Osteoblast (primary cell): ENCODE measurements at regions not wholly inside any gene's neighbourhood (a gene's known extent, or its start where the extent isn't known, plus 50 kb on each side); places are given as distances from the start of the nearest gene placed in this dataset.

Experiments
- DNase-seq: peaks from one replicate; pipeline ENCODE4 v3.0.0; 2011; ENCODE audit warnings: low spot score, mixed read lengths; ENCODE audit not compliant: insufficient read length; ENCODE audit errors: missing footprints
- H2AFZ ChIP-seq: 2 replicates; pipeline ENCODE4 v1.6.0; 2011; ENCODE audit warnings: mild to moderate bottlenecking, low read length
- H3K27ac ChIP-seq: 2 replicates; pipeline ENCODE4 v1.5.1; 2011; ENCODE audit warnings: mild to moderate bottlenecking, low read depth, low read length, moderate library complexity
- H3K27me3 ChIP-seq: 2 replicates; pipeline ENCODE4 v1.6.0; 2012; ENCODE audit warnings: mild to moderate bottlenecking, control low read depth, inconsistent platforms, low read length, moderate library complexity; ENCODE audit not compliant: insufficient read depth
- H3K36me3 ChIP-seq: 2 replicates; pipeline ENCODE4 v1.5.1; 2011; ENCODE audit warnings: mild to moderate bottlenecking, low read length, control low read depth, moderate library complexity; ENCODE audit not compliant: insufficient read depth
- H3K4me1 ChIP-seq: 2 replicates; pipeline ENCODE4 v1.5.1; 2011; ENCODE audit warnings: mild to moderate bottlenecking, low read length, control low read depth, moderate library complexity; ENCODE audit not compliant: insufficient read depth
- H3K4me2 ChIP-seq: 2 replicates; pipeline ENCODE4 v1.6.0; 2011; ENCODE audit warnings: mild to moderate bottlenecking, low read length; ENCODE audit not compliant: insufficient read depth
- H3K4me3 ChIP-seq: fragments of 200-600 bp; sonication (generic); 3 replicates; pipeline ENCODE4 v1.5.1; 2012; ENCODE audit warnings: mild to moderate bottlenecking, low read length, inconsistent platforms; ENCODE audit not compliant: insufficient read depth
- H3K79me2 ChIP-seq: 2 replicates; pipeline ENCODE4 v1.6.0; 2012; ENCODE audit warnings: mild to moderate bottlenecking, low read length, control low read depth, inconsistent platforms; ENCODE audit not compliant: insufficient read depth
- H3K9me3 ChIP-seq: 2 replicates; pipeline ENCODE4 v1.5.1; 2011; ENCODE audit warnings: low read depth, low read length, control low read depth
- H4K20me1 ChIP-seq: 2 replicates; pipeline ENCODE4 v1.6.0; 2012; ENCODE audit warnings: mild to moderate bottlenecking, low read length, control low read depth; ENCODE audit not compliant: insufficient read depth
- TF ChIP-seq, protein P1 (sequence below): IDR thresholded peaks from 2 replicates; pipeline ENCODE4 v1.5.1; 2011; ENCODE audit warnings: mild to moderate bottlenecking, low read depth, low read length, moderate library complexity; ENCODE audit errors: extremely low read depth

DNA sequence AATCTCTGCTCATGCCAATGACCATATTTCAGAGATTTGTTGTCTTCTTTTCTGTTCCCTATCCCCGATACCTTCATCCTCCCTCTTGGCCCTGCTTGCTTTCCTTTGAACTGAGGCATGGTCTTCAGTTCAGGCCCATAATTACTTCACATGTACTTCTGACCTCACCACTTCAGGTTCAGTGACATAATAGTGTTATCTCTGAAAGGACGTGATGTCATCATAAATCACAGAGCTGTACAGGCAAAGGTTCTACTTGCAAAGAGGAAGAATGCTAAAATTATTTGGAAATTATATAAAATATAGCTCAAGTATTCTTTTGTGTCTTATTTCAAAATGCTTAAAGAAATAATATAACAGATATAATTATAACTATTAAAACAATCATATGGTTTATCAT lies 230.3 kb upstream of the ESRRG start:
- no peaks in the 10 kb centered on the region for H4K20me1 ChIP-seq
- H3K4me2 ChIP-seq: no peak overlapping the region
- H3K79me2 ChIP-seq: no peaks in the 10 kb centered on the region
- H3K9me3 ChIP-seq: no peaks in the 10 kb centered on the region
- no peak overlapping the region for H2AFZ ChIP-seq
- no peaks in the 10 kb centered on the region for H3K36me3 ChIP-seq
- TF ChIP-seq, protein P1, sequence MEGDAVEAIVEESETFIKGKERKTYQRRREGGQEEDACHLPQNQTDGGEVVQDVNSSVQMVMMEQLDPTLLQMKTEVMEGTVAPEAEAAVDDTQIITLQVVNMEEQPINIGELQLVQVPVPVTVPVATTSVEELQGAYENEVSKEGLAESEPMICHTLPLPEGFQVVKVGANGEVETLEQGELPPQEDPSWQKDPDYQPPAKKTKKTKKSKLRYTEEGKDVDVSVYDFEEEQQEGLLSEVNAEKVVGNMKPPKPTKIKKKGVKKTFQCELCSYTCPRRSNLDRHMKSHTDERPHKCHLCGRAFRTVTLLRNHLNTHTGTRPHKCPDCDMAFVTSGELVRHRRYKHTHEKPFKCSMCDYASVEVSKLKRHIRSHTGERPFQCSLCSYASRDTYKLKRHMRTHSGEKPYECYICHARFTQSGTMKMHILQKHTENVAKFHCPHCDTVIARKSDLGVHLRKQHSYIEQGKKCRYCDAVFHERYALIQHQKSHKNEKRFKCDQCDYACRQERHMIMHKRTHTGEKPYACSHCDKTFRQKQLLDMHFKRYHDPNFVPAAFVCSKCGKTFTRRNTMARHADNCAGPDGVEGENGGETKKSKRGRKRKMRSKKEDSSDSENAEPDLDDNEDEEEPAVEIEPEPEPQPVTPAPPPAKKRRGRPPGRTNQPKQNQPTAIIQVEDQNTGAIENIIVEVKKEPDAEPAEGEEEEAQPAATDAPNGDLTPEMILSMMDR: no peak
- H3K4me3 ChIP-seq: no peak overlapping the region
- H3K27ac ChIP-seq: no peak overlapping the region
- H3K4me1 ChIP-seq: no peaks in the 10 kb centered on the region
- no peaks in the 10 kb centered on the region for H3K27me3 ChIP-seq
- no peak for DNase-seq

DNA sequence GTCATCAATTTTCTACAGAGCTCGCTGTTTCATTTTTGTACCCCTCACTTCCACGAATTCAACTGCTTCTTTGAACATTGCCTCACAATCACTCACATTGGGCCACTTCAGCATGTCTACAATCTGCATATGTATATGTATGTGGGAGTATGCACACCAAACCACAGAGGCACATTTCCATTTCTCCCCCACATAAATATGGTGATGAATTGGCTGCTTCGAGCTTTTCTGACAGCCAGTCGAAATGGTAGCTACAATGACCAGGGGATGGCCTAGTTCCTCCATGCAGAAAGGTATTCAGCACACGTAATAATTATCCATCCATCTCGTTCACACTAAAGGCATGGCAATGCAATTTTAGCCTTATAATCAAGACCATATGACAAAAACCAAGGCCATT lies 229.6 kb upstream of the ESRRG start:
- no peaks in the 10 kb centered on the region for H3K9me3 ChIP-seq
- H3K27me3 ChIP-seq: no peaks in the 10 kb centered on the region
- no peak for DNase-seq
- H3K4me3 ChIP-seq: no peak overlapping the region
- H3K36me3 ChIP-seq: no peaks in the 10 kb centered on the region
- no peaks in the 10 kb centered on the region for H3K4me1 ChIP-seq
- no peaks in the 10 kb centered on the region for H3K79me2 ChIP-seq
- no peak overlapping the region for H3K4me2 ChIP-seq
- H3K27ac ChIP-seq: no peak overlapping the region
- H2AFZ ChIP-seq: no peak overlapping the region
- TF ChIP-seq, protein P1: no peak
- H4K20me1 ChIP-seq: no peaks in the 10 kb centered on the region

DNA sequence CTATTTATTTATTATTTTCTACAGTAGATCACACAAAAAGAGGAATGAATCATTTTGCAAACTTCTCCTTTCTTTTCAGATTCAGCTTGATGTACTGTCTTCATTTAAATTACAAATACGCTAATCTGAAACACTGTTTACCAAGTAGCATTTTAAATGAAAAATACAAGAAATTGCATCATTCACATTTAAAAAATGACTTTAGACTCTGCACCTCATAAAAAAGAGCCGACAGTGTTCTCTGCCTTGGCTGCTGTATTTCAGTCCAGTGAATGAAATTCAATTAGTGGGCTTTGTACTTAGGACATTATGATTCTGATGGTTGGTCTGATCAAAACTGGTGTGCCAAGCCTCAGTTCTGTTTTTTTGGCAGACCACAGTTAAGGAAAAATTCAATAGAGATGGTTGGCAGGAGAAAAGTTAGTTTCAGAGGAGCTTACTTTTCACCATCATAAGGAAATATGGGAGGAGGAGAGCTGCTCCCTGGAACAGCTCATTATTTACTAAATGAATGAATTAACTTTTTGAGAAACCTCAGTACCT lies 222.4 kb upstream of the ESRRG start:
- TF ChIP-seq, protein P1: no peak
- H3K4me1 ChIP-seq: no peaks in the 10 kb centered on the region
- H3K27me3 ChIP-seq: no peaks in the 10 kb centered on the region
- H3K27ac ChIP-seq: no peak overlapping the region
- no peaks in the 10 kb centered on the region for H3K36me3 ChIP-seq
- H3K4me3 ChIP-seq: no peak overlapping the region
- peaks cover 3% of the 10 kb centered on the region for H3K9me3 ChIP-seq
- no peaks in the 10 kb centered on the region for H4K20me1 ChIP-seq
- DNase-seq: no peak
- H3K4me2 ChIP-seq: no peak overlapping the region
- no peak overlapping the region for H2AFZ ChIP-seq
- no peaks in the 10 kb centered on the region for H3K79me2 ChIP-seq

DNA sequence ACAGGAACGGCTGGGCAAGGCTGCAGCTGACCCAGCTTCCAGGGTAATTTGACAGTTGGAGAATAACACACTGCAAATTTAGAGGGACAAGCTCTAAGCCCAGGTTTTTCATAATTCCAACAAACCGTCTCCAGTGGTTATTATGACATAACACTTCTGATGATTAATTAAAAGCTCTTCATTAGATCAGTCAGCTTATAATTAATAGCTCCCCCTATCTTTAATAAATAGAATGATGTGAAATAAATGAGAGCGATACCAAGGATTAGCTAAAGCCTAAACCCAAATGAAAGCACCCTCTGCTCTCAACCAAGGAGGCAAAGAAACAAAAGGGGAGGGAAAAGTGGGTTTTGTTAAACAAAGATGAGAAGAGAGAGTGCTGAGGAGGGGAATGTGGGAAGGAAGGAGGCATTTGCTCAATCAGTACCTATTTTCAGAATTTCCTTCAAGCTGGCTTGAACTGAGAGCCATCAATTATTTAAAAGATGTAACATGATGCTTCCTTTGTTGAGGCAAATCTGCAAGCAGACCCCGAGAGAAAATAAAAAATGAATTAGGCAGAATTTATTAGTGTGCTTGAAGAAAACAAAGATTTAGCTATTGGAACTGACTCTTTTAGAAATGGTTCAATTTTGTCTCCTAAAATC lies 221.8 kb upstream of the ESRRG start:
- Histone ChIP-seq H3K79me2 (no peaks in the 10 kb centered on the region), H3K4me2 (no peak overlapping the region), H3K9me3 (peaks cover 3% of the 10 kb centered on the region), H3K27ac (no peak overlapping the region), H2AFZ (no peak overlapping the region), H3K27me3 (no peaks in the 10 kb centered on the region), H3K4me3 (no peak overlapping the region), H3K4me1 (no peaks in the 10 kb centered on the region), H4K20me1 (no peaks in the 10 kb centered on the region), H3K36me3 (no peaks in the 10 kb centered on the region)
- TF ChIP-seq, protein P1: no peak
- DNase-seq: no peak
